HUES64 (cell line): ENCODE measurements at regions not wholly inside any gene's neighbourhood (a gene's known extent, or its start where the extent isn't known, plus 50 kb on each side); places are given as distances from the start of the nearest gene placed in this dataset.

Experiments used
- H3K27ac ChIP-seq: 2 replicates; pipeline ENCODE4 v1.7.0; 2013; ENCODE audit warnings: low read depth, low read length, inconsistent platforms
- H3K27me3 ChIP-seq: 2 replicates; pipeline ENCODE4 v1.6.1; 2013; ENCODE audit warnings: mild to moderate bottlenecking, low read length; ENCODE audit not compliant: insufficient read depth
- H3K36me3 ChIP-seq: 2 replicates; pipeline ENCODE4 v1.6.1; 2013; ENCODE audit warnings: mild to moderate bottlenecking, low read length; ENCODE audit not compliant: insufficient read depth
- H3K4me1 ChIP-seq: 2 replicates; pipeline ENCODE4 v1.6.1; 2013; ENCODE audit warnings: mild to moderate bottlenecking, low read length, moderate library complexity; ENCODE audit not compliant: insufficient read depth
- H3K4me3 ChIP-seq: 2 replicates; pipeline ENCODE4 v1.5.1; 2013; ENCODE audit warnings: mild to moderate bottlenecking, low read length, moderate library complexity
- H3K9ac ChIP-seq: 2 replicates; pipeline ENCODE4 v1.6.1; 2013; ENCODE audit warnings: mild to moderate bottlenecking, low read depth, low read length
- H3K9me3 ChIP-seq: 2 replicates; pipeline ENCODE4 v1.6.1; 2013; ENCODE audit warnings: low read depth, low read length; ENCODE audit not compliant: insufficient read depth
- WGBS: fragments of 150-250, 120-280 bp; methylation state at CpG from one replicate; pipeline ENCODE4 v1.1.7; 2013; ENCODE audit warnings: missing lambda C conversion rate; 5-methylcytosine and 5-hydroxymethylcytosine counted together

GRCh38 chr2:6647046-6647445 lies 218.7 kb downstream of the CMPK2 start:
- Histone ChIP-seq H3K9ac (no peak overlapping the region), H3K27me3 (no peaks in the 10 kb centered on the region), H3K9me3 (no peaks in the 10 kb centered on the region), H3K4me1 (peaks cover 4% of the 10 kb centered on the region; the same call in 1 of the 2 replicates), H3K36me3 (no peaks in the 10 kb centered on the region), H3K27ac (no peak overlapping the region), H3K4me3 (no peak overlapping the region)
- 94% methylated on average over 6 of the region's 6 CpGs for WGBS

- Histone ChIP-seq H3K9ac (no peak overlapping the region), H3K4me3 (no peak overlapping the region), H3K36me3 (no peaks in the 10 kb centered on the region), H3K27me3 (no peaks in the 10 kb centered on the region), H3K27ac (no peak overlapping the region), H3K4me1 (no peaks in the 10 kb centered on the region), H3K9me3 (no peaks in the 10 kb centered on the region)
- 92% methylated on average over 6 of the region's 6 CpGs for WGBS
Measured at GRCh38 chr2:6648596-6649247, 217.0 kb downstream of the CMPK2 start.

GRCh38 chr2:6650311-6650710 lies 215.4 kb downstream of the CMPK2 start:
- H3K9me3 ChIP-seq, result no peaks in the 10 kb centered on the region
- H3K4me3 ChIP-seq, result no peak overlapping the region
- WGBS, result 97% methylated on average over 5 of the region's 5 CpGs
- H3K36me3 ChIP-seq, result no peaks in the 10 kb centered on the region
- H3K9ac ChIP-seq, result no peak overlapping the region
- no peaks in the 10 kb centered on the region for H3K4me1 ChIP-seq
- H3K27me3 ChIP-seq, result no peaks in the 10 kb centered on the region
- no peak overlapping the region for H3K27ac ChIP-seq

GRCh38 chr2:6652251-6652650 lies 213.5 kb downstream of the CMPK2 start:
- Histone ChIP-seq H3K9ac (no peak overlapping the region), H3K4me1 (no peaks in the 10 kb centered on the region), H3K9me3 (no peaks in the 10 kb centered on the region), H3K4me3 (no peak overlapping the region), H3K27ac (no peak overlapping the region), H3K27me3 (no peaks in the 10 kb centered on the region), H3K36me3 (no peaks in the 10 kb centered on the region)
- 93% methylated on average over 2 of the region's 2 CpGs for WGBS

GRCh38 chr2:6653281-6653750 lies 212.4 kb downstream of the CMPK2 start:
- H3K9me3 ChIP-seq, result no peaks in the 10 kb centered on the region
- H3K27ac ChIP-seq, result no peak overlapping the region
- 94% methylated on average over 7 of the region's 7 CpGs for WGBS
- H3K9ac ChIP-seq, result no peak overlapping the region
- no peak overlapping the region for H3K4me3 ChIP-seq
- no peaks in the 10 kb centered on the region for H3K27me3 ChIP-seq
- no peaks in the 10 kb centered on the region for H3K4me1 ChIP-seq
- no peaks in the 10 kb centered on the region for H3K36me3 ChIP-seq

GRCh38 chr2:6654279-6654678 lies 211.4 kb downstream of the CMPK2 start:
- WGBS, result 100% methylated on average over 4 of the region's 5 CpGs
- Histone ChIP-seq H3K9ac (no peak overlapping the region), H3K27me3 (no peaks in the 10 kb centered on the region), H3K4me3 (no peak overlapping the region), H3K27ac (no peak overlapping the region), H3K4me1 (no peaks in the 10 kb centered on the region), H3K9me3 (no peaks in the 10 kb centered on the region), H3K36me3 (no peaks in the 10 kb centered on the region)

GRCh38 chr2:6656633-6657032 lies 209.1 kb downstream of the CMPK2 start:
- Histone ChIP-seq H3K9ac (no peak overlapping the region), H3K4me3 (no peak overlapping the region), H3K36me3 (no peaks in the 10 kb centered on the region), H3K27ac (no peak overlapping the region), H3K27me3 (no peaks in the 10 kb centered on the region), H3K4me1 (no peaks in the 10 kb centered on the region), H3K9me3 (no peaks in the 10 kb centered on the region)
- WGBS, result 90% methylated on average over 4 of the region's 4 CpGs

GRCh38 chr2:6657136-6657535 lies 208.6 kb downstream of the CMPK2 start:
- no peaks in the 10 kb centered on the region for H3K4me1 ChIP-seq
- H3K27ac ChIP-seq, result no peak overlapping the region
- no peaks in the 10 kb centered on the region for H3K36me3 ChIP-seq
- H3K9ac ChIP-seq, result no peak overlapping the region
- no peak overlapping the region for H3K4me3 ChIP-seq
- no peaks in the 10 kb centered on the region for H3K9me3 ChIP-seq
- H3K27me3 ChIP-seq, result no peaks in the 10 kb centered on the region
- 94% methylated on average over 5 of the region's 5 CpGs for WGBS

- Histone ChIP-seq H3K36me3 (no peaks in the 10 kb centered on the region), H3K27me3 (no peaks in the 10 kb centered on the region), H3K9me3 (no peaks in the 10 kb centered on the region), H3K27ac (no peak overlapping the region), H3K4me3 (no peak overlapping the region), H3K4me1 (no peaks in the 10 kb centered on the region), H3K9ac (no peak overlapping the region)
- WGBS, result 76% methylated on average over 5 of the region's 5 CpGs
Measured at GRCh38 chr2:6657855-6658254, 207.9 kb downstream of the CMPK2 start.

- Histone ChIP-seq H3K27ac (no peak overlapping the region), H3K27me3 (no peaks in the 10 kb centered on the region), H3K9me3 (no peaks in the 10 kb centered on the region), H3K4me1 (no peaks in the 10 kb centered on the region), H3K36me3 (no peaks in the 10 kb centered on the region), H3K4me3 (no peak overlapping the region), H3K9ac (no peak overlapping the region)
- 92% methylated on average over 7 of the region's 7 CpGs for WGBS
Measured at GRCh38 chr2:6664332-6665061, 201.2 kb downstream of the CMPK2 start.

GRCh38 chr2:6665093-6666045 lies 200.3 kb downstream of the CMPK2 start:
- Histone ChIP-seq H3K9ac (no peak overlapping the region), H3K9me3 (no peaks in the 10 kb centered on the region), H3K27ac (no peak overlapping the region), H3K4me3 (no peak overlapping the region), H3K36me3 (no peaks in the 10 kb centered on the region), H3K4me1 (no peaks in the 10 kb centered on the region), H3K27me3 (no peaks in the 10 kb centered on the region)
- WGBS, result 90% methylated on average over 8 of the region's 8 CpGs
